GM10266 (cell line): ENCODE measurements at regions not wholly inside any gene's neighbourhood (a gene's known extent, or its start where the extent isn't known, plus 50 kb on each side); places are given as distances from the start of the nearest gene placed in this dataset.

ENCODE experiments used
- DNase-seq: peaks from one replicate; pipeline ENCODE4 v3.0.0; 2012; ENCODE audit errors: extremely low spot score
- CTCF ChIP-seq: IDR thresholded peaks from 2 replicates; pipeline ENCODE4 v1.5.1; 2012; ENCODE audit warnings: mild to moderate bottlenecking, low read depth; ENCODE audit not compliant: control insufficient read depth, insufficient read depth; ENCODE audit errors: missing control alignments

- DNase-seq = no peak
- TF ChIP-seq CTCF = no peak
These were observed 53.1 kb upstream of the TRIM67 start for GRCh38 chr1:231108516-231109302.

GRCh38 chr1:231107600-231108326, 54.1 kb upstream of the TRIM67 start:
- no peak for TF ChIP-seq CTCF
- DNase-seq = no peak

- DNase-seq = no peak
- TF ChIP-seq CTCF = no peak
These were observed 54.7 kb upstream of the TRIM67 start for GRCh38 chr1:231107151-231107550.

- DNase-seq = no peak
- no peak for TF ChIP-seq CTCF
These were observed 55.5 kb upstream of the TRIM67 start for GRCh38 chr1:231106347-231106746.

- no peak for DNase-seq
These were observed 56.9 kb upstream of the TRIM67 start for GRCh38 chr1:231104917-231105316.

GRCh38 chr1:231103961-231104360, 57.9 kb upstream of the TRIM67 start:
- no peak for DNase-seq
- no peak for TF ChIP-seq CTCF

More at GRCh38 chr1:231104917-231105316, 56.9 kb upstream of the TRIM67 start:
- TF ChIP-seq CTCF = no peak

- no peak for DNase-seq
- no peak for TF ChIP-seq CTCF
These were observed 60.1 kb upstream of the FAM89A start for GRCh38 chr1:231099996-231100767.
